ENCODE measurements at regions not wholly inside any gene's neighbourhood (a gene's known extent, or its start where the extent isn't known, plus 50 kb on each side); places are given as distances from the start of the nearest gene placed in this dataset.
A peak's percentile ranks its signal among the peaks of the same experiment; 100 is the strongest.

GRCh38 chr2:234145511-234145910, 95.0 kb downstream of the SPP2 start:
- H3K4me2 ChIP-seq (ENCODE audit: low read depth, low read length, poor library complexity, severe bottlenecking) = no peak overlapping the region
- no peaks in the 10 kb centered on the region for H3F3A ChIP-seq (ENCODE audit: low read depth)
- H3K9me2 ChIP-seq (replicated peaks; ENCODE audit: low read depth, low read length) = no peaks in the 10 kb centered on the region
- no peaks in the 10 kb centered on the region for H3K9me3 ChIP-seq (ENCODE audit: insufficient read depth, low read depth, low read length)
- peaks cover 47% of the 10 kb centered on the region for H3K4me1 ChIP-seq (ENCODE audit: insufficient read depth, low read length, poor library complexity, severe bottlenecking)
- no peaks in the 10 kb centered on the region for H4K20me1 ChIP-seq (ENCODE audit: insufficient read depth, low read length, poor library complexity, severe bottlenecking)
- TF ChIP-seq CTCF (conservative IDR thresholded peaks at IDR 0.05; ENCODE audit: low read length) (no peak), EZH2phosphoT487 (IDR thresholded peaks at IDR 0.05; ENCODE audit: borderline replicate concordance) (no peak)
- H3K36me3 ChIP-seq (ENCODE audit: insufficient read depth, low read length) = no peaks in the 10 kb centered on the region
- H3K9ac ChIP-seq (ENCODE audit: low read depth, low read length, poor library complexity, severe bottlenecking) = no peak overlapping the region
- H3K79me2 ChIP-seq (ENCODE audit: insufficient read depth, low read length) = no peaks in the 10 kb centered on the region
- H2AFZ ChIP-seq (ENCODE audit: low read length) = no peak overlapping the region
- no peak overlapping the region for H3K4me3 ChIP-seq (ENCODE audit: low read length, poor library complexity, severe bottlenecking)
- no peaks in the 10 kb centered on the region for H3K27me3 ChIP-seq (ENCODE audit: insufficient read depth, low read length, poor library complexity, severe bottlenecking)

- Histone ChIP-seq H3K4me2 (ENCODE audit: low read depth, low read length, poor library complexity, severe bottlenecking) (no peak overlapping the region), H3K4me1 (ENCODE audit: insufficient read depth, low read length, poor library complexity, severe bottlenecking) (peaks cover 43% of the 10 kb centered on the region)
Measured at GRCh38 chr2:234145057-234145456, 94.6 kb downstream of the SPP2 start.

GRCh38 chr2:234143896-234144295, 93.4 kb downstream of the SPP2 start:
- Histone ChIP-seq H3K79me2 (ENCODE audit: insufficient read depth, low read length) (no peaks in the 10 kb centered on the region), H3K9ac (ENCODE audit: low read depth, low read length, poor library complexity, severe bottlenecking) (no peak overlapping the region), H4K20me1 (ENCODE audit: insufficient read depth, low read length, poor library complexity, severe bottlenecking) (no peaks in the 10 kb centered on the region), H3K4me1 (ENCODE audit: insufficient read depth, low read length, poor library complexity, severe bottlenecking) (peaks cover 33% of the 10 kb centered on the region), H3K27me3 (ENCODE audit: insufficient read depth, low read length, poor library complexity, severe bottlenecking) (no peaks in the 10 kb centered on the region), H3F3A (ENCODE audit: low read depth) (no peaks in the 10 kb centered on the region), H3K9me3 (ENCODE audit: insufficient read depth, low read depth, low read length) (no peaks in the 10 kb centered on the region), H3K36me3 (ENCODE audit: insufficient read depth, low read length) (no peaks in the 10 kb centered on the region), H3K9me2 (replicated peaks; ENCODE audit: low read depth, low read length) (no peaks in the 10 kb centered on the region), H2AFZ (ENCODE audit: low read length) (no peak overlapping the region), H3K4me2 (ENCODE audit: low read depth, low read length, poor library complexity, severe bottlenecking) (no peak overlapping the region), H3K4me3 (ENCODE audit: low read length, poor library complexity, severe bottlenecking) (no peak overlapping the region)
- TF ChIP-seq EZH2phosphoT487 (IDR thresholded peaks at IDR 0.05; ENCODE audit: borderline replicate concordance) (no peak), CTCF (conservative IDR thresholded peaks at IDR 0.05; ENCODE audit: low read length) (0 out of 2 replicates have a peak, but pooled peaks have one; percentile 12)

More at GRCh38 chr2:234145057-234145456, 94.6 kb downstream of the SPP2 start:
- H3K9me2 ChIP-seq (replicated peaks; ENCODE audit: low read depth, low read length) = no peaks in the 10 kb centered on the region
- H3K9ac ChIP-seq (ENCODE audit: low read depth, low read length, poor library complexity, severe bottlenecking) = no peak overlapping the region
- H3K36me3 ChIP-seq (ENCODE audit: insufficient read depth, low read length) = no peaks in the 10 kb centered on the region
- no peak overlapping the region for H3K4me3 ChIP-seq (ENCODE audit: low read length, poor library complexity, severe bottlenecking)
- no peaks in the 10 kb centered on the region for H3K79me2 ChIP-seq (ENCODE audit: insufficient read depth, low read length)
- H3F3A ChIP-seq (ENCODE audit: low read depth) = no peaks in the 10 kb centered on the region
- H4K20me1 ChIP-seq (ENCODE audit: insufficient read depth, low read length, poor library complexity, severe bottlenecking) = no peaks in the 10 kb centered on the region
- no peak for TF ChIP-seq CTCF (conservative IDR thresholded peaks at IDR 0.05; ENCODE audit: low read length)
- no peak for TF ChIP-seq EZH2phosphoT487 (IDR thresholded peaks at IDR 0.05; ENCODE audit: borderline replicate concordance)
- H3K27me3 ChIP-seq (ENCODE audit: insufficient read depth, low read length, poor library complexity, severe bottlenecking) = no peaks in the 10 kb centered on the region
- H3K9me3 ChIP-seq (ENCODE audit: insufficient read depth, low read depth, low read length) = no peaks in the 10 kb centered on the region
- H2AFZ ChIP-seq (ENCODE audit: low read length) = no peak overlapping the region

Measured in Loucy (cell line).